Liver (tissue), 7 donors: ENCODE measurements at regions not wholly inside any gene's neighbourhood (a gene's known extent, or its start where the extent isn't known, plus 50 kb on each side); places are given as distances from the start of the nearest gene placed in this dataset.

Experiments used
- DNase-seq: peaks from one replicate; pipeline ENCODE4 v3.0.0-alpha.2; 2017; ENCODE audit warnings: low spot score
- H3K27ac ChIP-seq, 2 donors: one replicate each; pipeline ENCODE4 v1.7.0; 2013; ENCODE audit warnings: inconsistent platforms in 2 of 2, low read length in 2 of 2, control low read depth in 1 of 2, low read depth in 1 of 2, mild to moderate bottlenecking in 1 of 2
- H3K27me3 ChIP-seq, 4 donors: one replicate each; pipeline versions ENCODE4 v1.6.1 to v1.7.0; 2013; ENCODE audit warnings: low read length in 3 of 4, inconsistent platforms in 1 of 4, mild to moderate bottlenecking in 1 of 4, moderate library complexity in 1 of 4; ENCODE audit not compliant: control insufficient read depth in 4 of 4, insufficient read depth in 4 of 4
- H3K36me3 ChIP-seq, 4 donors: one replicate each; pipeline versions ENCODE4 v1.6.1 to v1.7.0; 2013; ENCODE audit warnings: low read length in 3 of 4, mild to moderate bottlenecking in 3 of 4, low read depth in 1 of 4, moderate library complexity in 1 of 4; ENCODE audit not compliant: control insufficient read depth in 4 of 4, insufficient read depth in 3 of 4
- H3K4me1 ChIP-seq, 4 donors: one replicate each; pipeline versions ENCODE4 v1.6.1 to v1.7.0; 2013; ENCODE audit warnings: low read length in 3 of 4, mild to moderate bottlenecking in 3 of 4, moderate library complexity in 1 of 4; ENCODE audit not compliant: control insufficient read depth in 4 of 4, insufficient read depth in 4 of 4
- H3K4me3 ChIP-seq, 3 donors: one replicate each; pipeline versions ENCODE4 v1.6.1 to v1.7.0; 2013; ENCODE audit warnings: low read length in 3 of 3, control low read depth in 1 of 3, low read depth in 1 of 3, mild to moderate bottlenecking in 1 of 3
- H3K9ac ChIP-seq, 2 donors: one replicate each; pipeline ENCODE4 v1.7.0; 2013; ENCODE audit warnings: low read length in 2 of 2, mild to moderate bottlenecking in 2 of 2, moderate library complexity in 2 of 2, control low read depth in 1 of 2, low read depth in 1 of 2
- H3K9me3 ChIP-seq, 4 donors: one replicate each; pipeline versions ENCODE4 v1.6.1 to v1.7.0; 2013; ENCODE audit warnings: low read length in 3 of 4; ENCODE audit not compliant: control insufficient read depth in 4 of 4
- ATF3 ChIP-seq: IDR thresholded peaks from 2 replicates; pipeline ENCODE4 v1.6.1; 2016; ENCODE audit warnings: antibody characterized with exemption
- EGR1 ChIP-seq, 2 donors: IDR thresholded peaks; 2 replicates each; pipeline ENCODE4 v1.6.1; 2016 to 2018; ENCODE audit warnings: antibody characterized with exemption in 2 of 2, low read depth in 2 of 2
- FOXA1 ChIP-seq: IDR thresholded peaks from 2 replicates; pipeline ENCODE4 v1.6.1; 2016; ENCODE audit warnings: antibody characterized with exemption
- FOXA2 ChIP-seq: IDR thresholded peaks from 2 replicates; pipeline ENCODE4 v1.6.1; 2016; ENCODE audit warnings: antibody characterized with exemption
- GABPA ChIP-seq, 2 donors: IDR thresholded peaks in 1 of 2; conservative IDR thresholded peaks in 1 of 2; 2 replicates each; pipeline ENCODE4 v1.6.1; 2016; ENCODE audit warnings: antibody characterized with exemption in 2 of 2, mild to moderate bottlenecking in 1 of 2, moderate library complexity in 1 of 2
- HNF4A ChIP-seq, 2 donors: conservative IDR thresholded peaks; 2 replicates each; pipeline ENCODE4 v1.6.1; 2016; ENCODE audit warnings: antibody characterized with exemption in 2 of 2, mild to moderate bottlenecking in 2 of 2
- HNF4G ChIP-seq: IDR thresholded peaks from 2 replicates; pipeline ENCODE4 v1.6.1; 2016; ENCODE audit warnings: antibody characterized with exemption
- JUND ChIP-seq, 2 donors: IDR thresholded peaks; 2 replicates each; pipeline ENCODE4 v1.6.1; 2016; ENCODE audit warnings: antibody characterized with exemption in 2 of 2
- NR2F2 ChIP-seq: IDR thresholded peaks from 2 replicates; pipeline ENCODE4 v1.6.1; 2016; ENCODE audit warnings: antibody characterized with exemption
- RAD21 ChIP-seq, 2 donors: IDR thresholded peaks; 2 replicates each; pipeline ENCODE4 v1.6.1; 2016; ENCODE audit warnings: antibody characterized with exemption in 2 of 2, mild to moderate bottlenecking in 2 of 2
- REST ChIP-seq: IDR thresholded peaks from 2 replicates; pipeline ENCODE4 v1.6.1; 2016; ENCODE audit warnings: antibody characterized with exemption, mild to moderate bottlenecking
- RXRA ChIP-seq, 2 donors: IDR thresholded peaks; 2 replicates each; pipeline ENCODE4 v1.6.1; 2017 to 2018; ENCODE audit warnings: antibody characterized with exemption in 2 of 2, mild to moderate bottlenecking in 1 of 2
- SP1 ChIP-seq: IDR thresholded peaks from 2 replicates; pipeline ENCODE4 v1.6.1; 2018; ENCODE audit warnings: antibody characterized with exemption, mild to moderate bottlenecking
- TAF1 ChIP-seq: conservative IDR thresholded peaks from 2 replicates; pipeline ENCODE4 v1.6.1; 2016; ENCODE audit warnings: antibody characterized with exemption, mild to moderate bottlenecking
- YY1 ChIP-seq: IDR thresholded peaks from 2 replicates; pipeline ENCODE4 v1.6.1; 2016; ENCODE audit warnings: antibody characterized with exemption, mild to moderate bottlenecking
- WGBS: extraction: QIAGEN DNeasy Blood & Tissue Kit; methylation state at CpG from one replicate; pipeline ENCODE4 v1.1.7; 2013; 5-methylcytosine and 5-hydroxymethylcytosine counted together
- TF ChIP-seq, protein P1 (sequence below): IDR thresholded peaks from 2 replicates; pipeline ENCODE4 v1.6.1; 2016; ENCODE audit warnings: antibody characterized with exemption
- TF ChIP-seq, protein P2 (sequence below): IDR thresholded peaks from 2 replicates; pipeline ENCODE4 v1.6.1; 2016; ENCODE audit warnings: antibody characterized with exemption
- donor health status: healthy.
- donor health status: healthy.
- donor health status: healthy.
- donor health status: healthy.

DNA sequence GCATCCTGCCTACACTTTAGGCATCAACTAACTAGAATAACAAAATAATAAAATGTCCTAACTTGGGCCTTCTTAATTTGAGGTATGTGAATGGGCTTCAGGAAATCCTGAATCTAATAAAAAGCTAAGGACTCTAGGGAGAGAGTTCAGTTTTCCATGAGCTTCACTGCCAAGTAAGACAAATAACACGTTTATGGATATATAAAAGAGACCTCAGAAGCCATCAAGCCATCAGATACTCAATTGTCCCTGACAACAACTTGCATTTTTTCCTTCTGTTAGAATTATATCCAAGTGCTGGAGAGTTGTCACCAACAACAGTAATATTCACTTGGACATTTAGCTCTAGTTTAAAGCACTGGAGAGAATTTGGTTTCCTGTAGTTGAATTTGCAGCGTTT is 102.4 kb upstream of the IGSF10 start:
- Histone ChIP-seq H3K36me3 (no peaks in the 10 kb centered on the region), H3K9ac (no peak overlapping the region), H3K27ac (no peak overlapping the region), H3K27me3 (no peaks in the 10 kb centered on the region), H3K9me3 (no peaks in the 10 kb centered on the region), H3K4me3 (no peak overlapping the region), H3K4me1 (no peaks in the 10 kb centered on the region)
- WGBS: 74% methylated on average over 2 of the region's 2 CpGs
- TF ChIP-seq NR2F2 (no peak), YY1 (no peak), RXRA (IDR thresholded peaks at IDR 0.05) (no peak), EGR1 (IDR thresholded peaks at IDR 0.05; ENCODE audit: low read depth in 2 of 2) (no peak), REST (no peak), FOXA1 (no peak), RAD21 (IDR thresholded peaks at IDR 0.05) (no peak), HNF4G (no peak), FOXA2 (no peak)
- TF ChIP-seq, protein P1, sequence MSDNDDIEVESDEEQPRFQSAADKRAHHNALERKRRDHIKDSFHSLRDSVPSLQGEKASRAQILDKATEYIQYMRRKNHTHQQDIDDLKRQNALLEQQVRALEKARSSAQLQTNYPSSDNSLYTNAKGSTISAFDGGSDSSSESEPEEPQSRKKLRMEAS: no peak
- TF ChIP-seq, protein P2, sequence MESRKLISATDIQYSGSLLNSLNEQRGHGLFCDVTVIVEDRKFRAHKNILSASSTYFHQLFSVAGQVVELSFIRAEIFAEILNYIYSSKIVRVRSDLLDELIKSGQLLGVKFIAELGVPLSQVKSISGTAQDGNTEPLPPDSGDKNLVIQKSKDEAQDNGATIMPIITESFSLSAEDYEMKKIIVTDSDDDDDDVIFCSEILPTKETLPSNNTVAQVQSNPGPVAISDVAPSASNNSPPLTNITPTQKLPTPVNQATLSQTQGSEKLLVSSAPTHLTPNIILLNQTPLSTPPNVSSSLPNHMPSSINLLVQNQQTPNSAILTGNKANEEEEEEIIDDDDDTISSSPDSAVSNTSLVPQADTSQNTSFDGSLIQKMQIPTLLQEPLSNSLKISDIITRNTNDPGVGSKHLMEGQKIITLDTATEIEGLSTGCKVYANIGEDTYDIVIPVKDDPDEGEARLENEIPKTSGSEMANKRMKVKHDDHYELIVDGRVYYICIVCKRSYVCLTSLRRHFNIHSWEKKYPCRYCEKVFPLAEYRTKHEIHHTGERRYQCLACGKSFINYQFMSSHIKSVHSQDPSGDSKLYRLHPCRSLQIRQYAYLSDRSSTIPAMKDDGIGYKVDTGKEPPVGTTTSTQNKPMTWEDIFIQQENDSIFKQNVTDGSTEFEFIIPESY: no peak
- DNase-seq: no peak

DNA sequence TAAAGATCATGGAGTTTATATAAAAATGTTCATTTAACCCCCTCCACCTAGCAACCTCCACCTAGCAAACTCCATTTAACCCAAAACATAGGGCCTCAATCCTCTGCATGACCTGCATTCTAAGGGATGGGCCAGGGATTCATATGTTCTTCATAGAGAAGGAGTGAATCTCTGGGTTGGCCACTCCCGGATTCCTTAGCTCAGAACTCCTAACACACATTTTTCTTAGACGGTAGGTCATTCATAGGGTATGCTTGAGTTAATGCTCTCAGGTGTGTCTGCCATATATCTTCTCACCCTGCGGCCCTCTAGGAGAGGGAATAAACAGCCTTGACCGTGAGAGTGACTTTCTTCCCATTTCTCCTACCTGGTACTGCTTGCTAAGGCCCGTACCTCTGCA is 102.0 kb upstream of the IGSF10 start:
- Histone ChIP-seq H3K4me1 (no peaks in the 10 kb centered on the region), H3K4me3 (no peak overlapping the region), H3K9me3 (no peaks in the 10 kb centered on the region), H3K36me3 (no peaks in the 10 kb centered on the region), H3K9ac (no peak overlapping the region), H3K27ac (no peak overlapping the region), H3K27me3 (no peaks in the 10 kb centered on the region)
- no peak for TF ChIP-seq YY1
- TF ChIP-seq GABPA (IDR thresholded peaks at IDR 0.05 in 1 of 2, conservative IDR thresholded peaks at IDR 0.05 in 1 of 2): no peak
- TF ChIP-seq HNF4A (conservative IDR thresholded peaks at IDR 0.05): no peak
- no peak for TF ChIP-seq HNF4G
- TF ChIP-seq, protein P1: no peak
- no peak for TF ChIP-seq TAF1
- TF ChIP-seq, protein P2: no peak
- no peak for TF ChIP-seq SP1
- no peak for TF ChIP-seq JUND (IDR thresholded peaks at IDR 0.05)
- TF ChIP-seq RAD21 (IDR thresholded peaks at IDR 0.05): no peak
- TF ChIP-seq ATF3: no peak
- no peak for DNase-seq
- WGBS: 96% methylated on average over 5 of the region's 5 CpGs
